ENCODE measurements at regions not wholly inside any gene's neighbourhood (a gene's known extent, or its start where the extent isn't known, plus 50 kb on each side); places are given as distances from the start of the nearest gene placed in this dataset.

- TF ChIP-seq, protein P1, sequence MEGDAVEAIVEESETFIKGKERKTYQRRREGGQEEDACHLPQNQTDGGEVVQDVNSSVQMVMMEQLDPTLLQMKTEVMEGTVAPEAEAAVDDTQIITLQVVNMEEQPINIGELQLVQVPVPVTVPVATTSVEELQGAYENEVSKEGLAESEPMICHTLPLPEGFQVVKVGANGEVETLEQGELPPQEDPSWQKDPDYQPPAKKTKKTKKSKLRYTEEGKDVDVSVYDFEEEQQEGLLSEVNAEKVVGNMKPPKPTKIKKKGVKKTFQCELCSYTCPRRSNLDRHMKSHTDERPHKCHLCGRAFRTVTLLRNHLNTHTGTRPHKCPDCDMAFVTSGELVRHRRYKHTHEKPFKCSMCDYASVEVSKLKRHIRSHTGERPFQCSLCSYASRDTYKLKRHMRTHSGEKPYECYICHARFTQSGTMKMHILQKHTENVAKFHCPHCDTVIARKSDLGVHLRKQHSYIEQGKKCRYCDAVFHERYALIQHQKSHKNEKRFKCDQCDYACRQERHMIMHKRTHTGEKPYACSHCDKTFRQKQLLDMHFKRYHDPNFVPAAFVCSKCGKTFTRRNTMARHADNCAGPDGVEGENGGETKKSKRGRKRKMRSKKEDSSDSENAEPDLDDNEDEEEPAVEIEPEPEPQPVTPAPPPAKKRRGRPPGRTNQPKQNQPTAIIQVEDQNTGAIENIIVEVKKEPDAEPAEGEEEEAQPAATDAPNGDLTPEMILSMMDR (IDR thresholded peaks at IDR 0.05): no peak
- TF ChIP-seq ZFX (IDR thresholded peaks at IDR 0.05; ENCODE audit: borderline replicate concordance): no peak
Measured at GRCh38 chr5:116900793-116901192, 326.2 kb upstream of the SEMA6A start.

All from 22Rv1 (cell line).